NCI-H774 (cell line): ENCODE measurements at regions not wholly inside any gene's neighbourhood (a gene's known extent, or its start where the extent isn't known, plus 50 kb on each side); places are given as distances from the start of the nearest gene placed in this dataset.
A peak's percentile ranks its signal among the peaks of the same experiment; 100 is the strongest.
"Not testable (repeated sequence)": the region's sequence is repeated elsewhere in the genome, so short reads cannot be mapped to it uniquely, and the experiment has no call there.

Source experiments
- DNase-seq: peaks from one replicate; lab custom pipeline; 2025; lab: John Stamatoyannopoulos, UW

DNA sequence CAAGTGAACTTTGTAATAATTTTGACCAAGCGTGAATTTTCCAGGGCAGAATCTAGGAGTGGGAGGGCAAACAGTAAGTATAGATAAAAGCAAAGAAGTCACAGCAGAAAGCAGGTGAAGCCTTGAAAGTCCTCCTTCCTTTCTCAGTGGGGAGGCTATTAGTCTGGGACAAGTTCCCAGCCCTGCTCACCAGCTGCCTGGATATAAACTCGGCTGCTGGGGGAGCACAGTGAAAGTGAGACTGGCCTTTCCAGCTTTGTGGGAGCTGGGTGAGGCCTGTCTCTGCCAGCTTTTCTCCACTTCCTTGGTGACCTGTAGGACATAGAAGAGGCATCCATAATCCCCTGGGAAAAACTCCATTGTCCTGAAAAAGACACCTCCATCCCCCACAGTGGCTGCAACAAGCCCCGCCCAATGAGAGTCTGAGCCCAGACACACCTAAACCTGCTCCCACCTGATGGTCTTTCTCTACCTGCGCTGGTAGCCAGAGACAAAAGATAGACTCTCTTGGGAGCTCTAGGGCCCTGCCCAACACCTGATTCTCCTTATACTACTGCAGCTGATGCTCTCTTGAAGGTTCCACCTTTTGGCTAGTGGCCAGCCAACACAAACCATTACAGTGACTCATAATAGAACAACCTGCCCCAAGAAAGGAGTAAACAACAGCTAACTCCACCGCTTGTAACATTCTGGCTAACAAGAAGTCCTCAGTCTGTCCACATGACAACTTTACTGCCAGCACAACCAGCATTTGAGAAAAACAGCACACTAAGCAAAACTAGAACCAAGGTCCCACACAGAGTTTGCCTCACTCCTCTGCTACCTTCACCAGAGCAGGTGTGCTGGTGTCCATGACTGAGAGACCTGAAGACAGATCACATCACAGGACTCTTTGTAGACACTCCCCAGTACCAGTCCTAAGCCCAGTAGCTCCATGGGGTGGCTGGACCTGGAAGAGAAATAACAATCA lies 252.2 kb upstream of the SLITRK6 start:
- no peak for DNase-seq

DNA sequence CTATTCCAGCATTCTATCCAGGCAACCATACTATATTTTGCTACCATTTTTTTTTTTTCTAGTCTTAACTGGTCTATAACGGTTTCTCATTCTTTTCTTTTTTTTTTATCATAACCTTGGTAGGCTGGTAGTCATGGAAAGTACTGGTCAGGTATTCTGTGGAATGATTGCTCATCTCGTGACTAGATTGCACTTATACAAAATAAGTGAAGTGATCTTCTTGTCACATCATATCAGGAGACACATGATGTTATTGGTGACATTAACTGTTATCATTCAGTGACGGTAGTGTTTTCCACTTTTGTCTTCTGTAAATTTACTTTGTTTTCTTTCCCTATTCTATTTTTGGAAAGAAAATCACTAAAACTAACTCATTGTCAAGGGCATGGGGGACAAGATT lies 239.3 kb upstream of the SLITRK6 start:
- no peak for DNase-seq

DNA sequence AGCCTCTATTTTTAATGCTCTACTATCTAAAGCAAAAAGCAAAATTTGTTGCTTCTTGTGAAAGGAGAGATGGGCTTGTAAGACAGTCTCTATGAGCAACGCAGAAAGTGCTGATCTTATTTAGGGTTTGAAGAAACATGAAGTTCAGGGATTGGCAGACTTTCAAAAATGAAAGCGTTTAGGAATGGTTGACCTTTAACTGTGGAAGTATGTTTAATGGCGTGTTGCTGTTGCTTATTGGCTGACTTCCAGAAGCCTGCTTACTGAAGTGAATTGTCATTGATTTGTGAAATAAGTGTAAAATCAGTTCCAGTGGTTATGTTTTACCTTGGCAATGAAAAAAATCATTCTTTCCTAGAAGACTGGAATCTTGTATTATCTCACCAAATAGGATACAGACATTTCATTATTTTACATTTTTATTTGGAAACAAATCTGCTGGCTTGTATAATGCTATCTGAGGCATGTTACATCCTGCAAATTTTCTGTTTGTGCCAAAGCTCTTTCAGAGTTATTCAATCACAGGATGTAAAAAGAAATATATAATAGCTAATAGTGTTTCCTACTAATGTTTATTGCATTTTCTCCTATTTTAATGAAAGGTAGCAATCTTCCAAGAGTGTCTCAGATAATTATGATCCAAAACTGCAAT lies 221.3 kb upstream of the SLITRK6 start:
- no peak for DNase-seq

DNA sequence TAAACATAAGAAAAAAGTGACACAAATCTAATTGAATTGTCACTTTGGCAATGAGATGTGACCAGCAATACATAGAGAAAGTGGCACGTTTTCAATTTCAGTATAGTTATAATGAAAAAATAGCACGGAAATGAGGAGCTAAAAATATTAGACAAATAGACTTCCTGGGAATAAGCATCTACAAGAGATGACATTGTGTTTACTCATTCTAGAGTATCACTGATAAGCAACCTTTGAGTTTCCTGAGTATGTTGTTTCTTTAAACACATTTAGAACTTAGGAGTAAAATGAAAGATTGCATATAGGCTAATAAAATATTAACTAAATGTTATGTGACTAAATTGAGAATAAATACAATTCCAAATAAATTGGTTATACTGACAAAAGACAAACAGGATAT lies 207.1 kb upstream of the SLITRK6 start:
- DNase-seq: no peak

GRCh38 chr13:86003029-86003428 lies 203.8 kb upstream of the SLITRK6 start:
- DNase-seq: peak; percentile 76

GRCh38 chr13:86000546-86000945 lies 201.3 kb upstream of the SLITRK6 start:
- DNase-seq: no peak

DNA sequence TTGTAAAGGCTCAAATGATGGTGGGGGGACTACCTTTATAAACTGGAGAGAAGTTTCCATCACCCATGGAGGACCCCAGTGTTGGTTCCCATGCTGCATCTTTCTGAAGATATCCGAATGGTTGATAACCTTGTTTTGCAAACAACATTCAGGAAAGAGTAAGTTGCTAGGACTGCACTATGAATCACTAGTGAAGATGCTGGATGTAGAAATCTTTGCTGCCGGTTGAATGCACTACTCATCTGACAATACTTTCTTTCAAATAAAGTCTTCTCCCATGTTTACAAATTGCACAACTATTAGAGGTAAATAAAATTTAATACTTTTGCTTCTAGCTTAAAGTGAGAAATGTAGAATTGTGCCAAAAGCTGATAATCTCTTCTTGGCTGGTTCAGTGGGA lies 198.4 kb upstream of the SLITRK6 start:
- no peak for DNase-seq

- DNase-seq: no peak
Measured at GRCh38 chr13:85995788-85996418, 196.7 kb upstream of the SLITRK6 start.

DNA sequence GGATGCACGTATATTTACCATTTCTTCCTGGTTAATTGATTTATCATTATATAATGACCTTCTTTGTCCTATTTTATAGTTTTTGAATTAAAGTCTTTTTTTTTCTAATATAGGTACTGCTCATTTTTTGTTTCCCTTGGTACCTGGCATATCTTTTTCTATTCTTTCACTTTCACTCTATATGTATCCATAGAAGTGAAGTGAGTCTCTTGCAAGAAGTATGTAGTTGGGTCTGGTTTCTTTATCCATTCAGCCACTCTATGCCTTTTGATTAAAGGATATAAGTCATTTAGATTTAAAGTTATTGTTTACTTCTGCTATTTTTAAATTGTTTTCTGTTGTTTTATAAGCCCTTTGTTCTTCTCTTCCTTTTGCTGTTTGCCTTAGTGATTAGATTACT lies 194.3 kb upstream of the SLITRK6 start:
- DNase-seq: no peak

DNA sequence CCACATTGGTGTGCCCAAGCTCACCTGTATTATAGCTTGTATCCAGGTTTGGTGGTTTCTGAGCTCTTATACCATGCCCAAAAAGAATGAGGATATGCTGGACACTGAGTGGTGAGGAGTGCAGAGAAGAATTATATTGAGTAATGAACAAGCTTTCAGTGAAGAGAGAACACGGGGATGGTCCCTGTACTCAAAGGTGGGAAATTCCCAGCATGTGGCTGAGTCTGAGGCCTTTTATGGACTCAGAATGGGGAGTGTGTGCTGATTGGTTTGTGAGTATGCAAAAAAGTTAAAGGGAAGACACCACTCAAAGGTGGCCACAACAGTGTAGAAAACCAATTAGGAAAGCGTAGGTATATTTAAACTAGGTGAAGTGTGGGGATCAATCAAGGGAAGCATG lies 191.2 kb upstream of the SLITRK6 start:
- DNase-seq: no peak

DNA sequence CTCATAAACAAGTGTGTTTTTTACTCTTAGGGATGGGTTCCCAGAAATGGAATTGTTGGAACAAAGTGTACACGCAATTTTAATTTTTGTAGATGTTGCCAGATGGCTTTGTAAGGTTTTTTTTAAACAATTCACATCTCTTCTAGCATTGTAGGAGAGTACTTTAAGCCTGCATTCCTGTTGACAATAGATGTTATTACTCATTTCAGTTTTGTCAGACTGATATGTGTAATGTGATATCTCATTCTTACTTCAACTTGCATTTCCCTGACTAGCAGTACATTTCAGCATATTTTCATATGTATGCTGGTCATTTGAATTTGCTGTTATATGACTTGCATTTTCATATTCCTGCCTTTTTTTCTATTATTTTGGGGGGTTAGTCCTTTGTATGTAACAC lies 186.6 kb upstream of the SLITRK6 start:
- no peak for DNase-seq

DNA sequence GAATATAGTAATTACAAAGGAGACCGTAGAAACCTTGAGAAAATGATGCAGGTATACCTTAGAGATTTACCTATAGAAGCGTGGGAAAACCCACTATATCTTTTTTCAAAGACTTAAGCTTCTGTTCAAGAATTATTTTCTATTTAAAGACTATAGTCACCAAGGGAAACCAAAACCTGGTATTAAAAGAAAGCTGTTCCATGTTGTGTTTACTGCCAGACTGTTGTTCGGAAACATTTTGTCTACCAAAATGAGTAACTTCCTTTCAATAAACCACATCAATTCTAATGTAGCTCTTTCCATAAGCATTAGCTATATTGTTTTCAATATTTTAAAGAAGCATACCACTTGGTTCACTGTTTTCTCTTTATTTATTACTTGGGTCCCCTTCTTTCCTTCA lies 182.9 kb upstream of the SLITRK6 start:
- no peak for DNase-seq

DNA sequence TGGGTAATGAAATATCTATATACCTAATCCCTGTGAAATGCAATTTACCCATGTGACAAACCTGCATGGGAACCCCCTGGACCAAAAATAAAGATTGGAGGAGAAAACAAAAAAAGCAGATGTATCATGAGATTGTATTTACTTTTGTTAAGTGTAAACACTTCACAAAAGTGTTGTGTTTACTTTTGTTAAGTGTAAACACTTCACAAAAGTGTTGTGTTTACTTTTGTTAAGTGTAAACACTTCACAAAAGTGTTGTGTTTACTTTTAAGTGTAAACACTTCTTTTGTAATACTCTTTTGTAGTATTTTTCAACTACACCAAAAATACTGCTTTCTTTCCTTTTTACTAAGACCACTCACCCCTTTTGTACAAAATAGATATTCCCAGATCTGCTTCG lies 181.2 kb upstream of the SLITRK6 start:
- DNase-seq: not testable (repeated sequence)

DNA sequence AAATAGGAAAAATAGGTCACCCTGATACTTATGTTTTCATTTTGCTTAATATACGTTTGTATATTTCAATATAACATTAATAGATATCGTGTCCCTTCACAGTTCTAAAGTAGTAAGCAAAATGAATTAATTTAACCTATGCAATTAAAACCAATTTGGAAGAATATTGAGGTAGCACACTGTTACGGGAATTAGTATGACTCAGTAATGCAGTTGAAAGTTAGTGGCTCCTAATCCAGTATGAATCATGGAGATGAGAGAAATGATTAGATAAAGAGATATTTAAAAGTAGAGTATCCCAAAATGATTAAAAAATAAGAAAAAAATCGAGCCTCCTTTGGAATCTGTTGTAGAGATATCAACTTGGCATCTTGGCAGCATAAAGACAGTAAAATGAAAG lies 177.0 kb upstream of the SLITRK6 start:
- DNase-seq: no peak

DNA sequence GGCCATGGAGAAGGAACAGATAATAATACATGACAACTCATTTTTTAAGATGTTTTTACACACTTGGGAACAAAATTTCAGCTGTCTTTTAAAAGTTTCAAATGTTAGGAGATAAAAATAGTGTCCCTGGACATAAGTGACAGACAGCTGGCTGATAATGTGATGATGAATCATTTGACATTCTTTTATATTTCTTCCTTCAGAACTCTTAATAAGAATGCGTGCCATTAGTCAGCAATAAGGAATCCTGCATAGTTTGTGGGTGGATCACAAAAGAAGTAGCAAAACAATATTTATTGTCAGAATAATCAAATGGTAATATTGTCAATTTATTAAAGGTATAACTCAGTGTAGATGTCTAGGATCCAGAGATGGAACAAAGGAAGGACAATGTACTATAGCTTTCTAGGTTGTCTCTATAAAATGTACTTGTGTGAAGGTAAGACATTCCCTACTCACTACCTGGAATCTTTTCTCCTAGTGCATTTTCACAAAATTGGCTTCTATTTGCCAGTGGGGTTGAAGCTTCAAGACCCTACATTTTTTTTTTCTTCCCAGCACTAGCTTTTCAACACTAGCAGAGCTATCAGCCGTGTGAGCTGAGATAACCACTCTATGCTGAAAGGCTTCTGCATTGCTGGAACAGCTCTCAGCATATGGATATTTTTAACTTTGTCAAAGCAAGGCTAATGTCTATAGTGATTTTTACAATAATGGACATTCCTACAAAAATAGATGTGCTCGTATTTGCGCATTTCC lies 175.6 kb upstream of the SLITRK6 start:
- DNase-seq: no peak

- no peak for DNase-seq
Measured at GRCh38 chr13:85970727-85971126, 171.5 kb upstream of the SLITRK6 start.

DNA sequence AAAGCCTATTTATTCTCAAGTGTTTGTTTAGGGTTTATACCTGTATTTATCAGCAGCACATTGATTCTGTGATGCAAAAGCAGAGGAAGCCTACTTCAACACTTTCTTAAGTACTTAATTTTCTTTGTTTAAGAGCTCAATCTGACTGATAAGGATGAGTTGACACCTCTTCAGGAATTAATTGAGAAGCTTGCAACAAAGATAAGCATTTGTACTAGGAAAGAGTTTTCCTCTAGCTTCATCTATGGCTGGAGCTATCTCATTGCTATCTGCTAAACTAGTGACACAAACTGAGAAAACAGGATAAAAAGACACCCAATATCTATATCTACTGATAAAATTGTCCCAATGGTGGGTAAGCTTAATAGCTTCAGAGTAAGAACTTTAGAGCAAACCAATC lies 170.1 kb upstream of the SLITRK6 start:
- no peak for DNase-seq

- DNase-seq: no peak
Measured at GRCh38 chr13:85935868-85936467, 136.7 kb upstream of the SLITRK6 start.

DNA sequence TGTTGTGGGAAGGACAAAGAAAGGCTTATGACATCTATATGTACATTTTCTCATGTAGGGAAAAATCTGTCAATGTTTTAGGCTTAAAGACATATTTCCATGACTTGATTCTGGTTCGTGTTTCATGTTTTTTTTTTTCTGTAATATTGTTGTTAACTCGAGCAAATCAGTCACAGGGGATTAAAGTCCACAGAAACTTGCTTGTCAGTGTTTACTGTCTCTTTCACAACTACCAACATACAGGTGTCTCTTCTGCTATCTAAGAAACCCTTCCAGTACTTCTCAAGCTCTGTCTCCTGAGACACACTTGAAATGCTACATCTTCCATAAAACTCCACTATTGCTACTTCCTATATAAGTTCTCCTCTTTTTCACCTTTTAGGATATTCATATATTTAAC lies 130.9 kb upstream of the SLITRK6 start:
- DNase-seq: no peak

DNA sequence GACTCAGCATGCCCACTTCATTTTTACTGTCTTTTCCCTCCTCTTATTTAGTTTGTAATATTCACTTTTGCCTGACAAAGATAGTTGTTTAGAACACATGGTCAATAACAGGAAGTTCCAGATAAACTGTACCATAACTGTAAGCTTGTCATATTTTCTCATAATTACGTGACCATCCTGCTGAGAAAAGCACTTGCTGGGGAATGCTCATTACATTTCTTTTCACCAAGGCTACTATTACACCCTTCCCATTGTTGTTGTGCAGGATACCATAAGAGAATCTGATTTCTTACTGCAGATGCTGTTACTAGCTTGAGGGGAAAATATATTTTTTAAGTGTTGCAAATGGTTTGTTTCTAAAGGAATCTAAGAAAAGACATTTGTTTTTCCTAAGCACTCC lies 111.7 kb upstream of the SLITRK6 start:
- DNase-seq: no peak

DNA sequence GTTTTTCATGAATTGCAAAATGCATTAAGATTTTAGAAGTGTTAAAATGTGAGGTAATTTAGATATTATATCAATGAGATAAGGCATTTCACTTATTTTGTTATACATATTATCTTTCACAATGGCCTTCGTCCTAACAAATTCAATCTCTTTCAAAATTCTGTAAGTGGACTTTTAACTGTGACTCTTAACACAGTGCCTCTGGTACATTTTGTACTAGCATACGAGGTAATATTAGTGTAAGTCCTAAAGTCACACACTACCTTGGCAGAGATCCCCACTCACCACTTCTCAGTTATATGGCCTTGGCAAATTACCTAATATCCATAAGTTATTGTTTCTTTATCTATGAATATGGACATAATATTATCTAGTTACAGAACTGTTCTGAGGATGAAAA lies 101.3 kb upstream of the SLITRK6 start:
- DNase-seq: no peak
